A549 (cell line): ENCODE measurements at regions not wholly inside any gene's neighbourhood (a gene's known extent, or its start where the extent isn't known, plus 50 kb on each side); places are given as distances from the start of the nearest gene placed in this dataset.

Experiments
- CBX2 ChIP-seq: fragments of 200-600 bp; sonication (generic); IDR thresholded peaks from 2 replicates; pipeline ENCODE4 v1.6.1; 2016; ENCODE audit warnings: low read depth, mild to moderate bottlenecking, borderline replicate concordance
- CHD4 ChIP-seq: fragments of 200-600 bp; sonication (generic); IDR thresholded peaks from 2 replicates; pipeline ENCODE4 v1.6.1; 2016; ENCODE audit warnings: antibody characterized with exemption, mild to moderate bottlenecking, borderline replicate concordance
- POLR2A ChIP-seq: IDR thresholded peaks from 2 replicates; pipeline ENCODE4 v1.6.1; 2012; ENCODE audit warnings: mild to moderate bottlenecking, low read length
- POLR2AphosphoS2 ChIP-seq: conservative IDR thresholded peaks from 2 replicates; pipeline ENCODE4 v1.6.1; 2012; ENCODE audit warnings: low read length, improper control_type of control experiment, inconsistent platforms
- RCOR1 ChIP-seq: fragments of 150-350 bp; IDR thresholded peaks from 2 replicates; pipeline ENCODE4 v1.6.1; 2014; ENCODE audit warnings: antibody characterized with exemption, low read length, low read depth
- RFX5 ChIP-seq: fragments of 450-650 bp; IDR thresholded peaks from 2 replicates; pipeline ENCODE4 v1.7.1; 2014; ENCODE audit warnings: antibody characterized with exemption, mild to moderate bottlenecking, moderate library complexity
- TF ChIP-seq, protein P1 (sequence below): fragments of >200 bp; sonication (Bioruptor Twin); formaldehyde crosslinking; IDR thresholded peaks from 3 replicates; pipeline ENCODE4 v1.5.1; 2016
- TF ChIP-seq, protein P2 (sequence below): fragments of 200-600 bp; sonication (generic); IDR thresholded peaks from 2 replicates; pipeline ENCODE4 v1.6.1; 2016; ENCODE audit warnings: antibody characterized with exemption, mild to moderate bottlenecking, moderate library complexity
- TF ChIP-seq, protein P3 (sequence below): fragments of 150-350 bp; IDR thresholded peaks from 2 replicates; pipeline ENCODE4 v1.6.1; 2014; ENCODE audit warnings: low read depth, mild to moderate bottlenecking, low read length

GRCh38 chrX:138886769-138887168 lies 175.3 kb upstream of the FGF13 start:
- TF ChIP-seq, protein P1, sequence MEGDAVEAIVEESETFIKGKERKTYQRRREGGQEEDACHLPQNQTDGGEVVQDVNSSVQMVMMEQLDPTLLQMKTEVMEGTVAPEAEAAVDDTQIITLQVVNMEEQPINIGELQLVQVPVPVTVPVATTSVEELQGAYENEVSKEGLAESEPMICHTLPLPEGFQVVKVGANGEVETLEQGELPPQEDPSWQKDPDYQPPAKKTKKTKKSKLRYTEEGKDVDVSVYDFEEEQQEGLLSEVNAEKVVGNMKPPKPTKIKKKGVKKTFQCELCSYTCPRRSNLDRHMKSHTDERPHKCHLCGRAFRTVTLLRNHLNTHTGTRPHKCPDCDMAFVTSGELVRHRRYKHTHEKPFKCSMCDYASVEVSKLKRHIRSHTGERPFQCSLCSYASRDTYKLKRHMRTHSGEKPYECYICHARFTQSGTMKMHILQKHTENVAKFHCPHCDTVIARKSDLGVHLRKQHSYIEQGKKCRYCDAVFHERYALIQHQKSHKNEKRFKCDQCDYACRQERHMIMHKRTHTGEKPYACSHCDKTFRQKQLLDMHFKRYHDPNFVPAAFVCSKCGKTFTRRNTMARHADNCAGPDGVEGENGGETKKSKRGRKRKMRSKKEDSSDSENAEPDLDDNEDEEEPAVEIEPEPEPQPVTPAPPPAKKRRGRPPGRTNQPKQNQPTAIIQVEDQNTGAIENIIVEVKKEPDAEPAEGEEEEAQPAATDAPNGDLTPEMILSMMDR, result no peak
- TF ChIP-seq CBX2 (no peak), POLR2A (no peak), RFX5 (no peak), POLR2AphosphoS2 (no peak), RCOR1 (no peak), CHD4 (no peak)
- TF ChIP-seq, protein P2, sequence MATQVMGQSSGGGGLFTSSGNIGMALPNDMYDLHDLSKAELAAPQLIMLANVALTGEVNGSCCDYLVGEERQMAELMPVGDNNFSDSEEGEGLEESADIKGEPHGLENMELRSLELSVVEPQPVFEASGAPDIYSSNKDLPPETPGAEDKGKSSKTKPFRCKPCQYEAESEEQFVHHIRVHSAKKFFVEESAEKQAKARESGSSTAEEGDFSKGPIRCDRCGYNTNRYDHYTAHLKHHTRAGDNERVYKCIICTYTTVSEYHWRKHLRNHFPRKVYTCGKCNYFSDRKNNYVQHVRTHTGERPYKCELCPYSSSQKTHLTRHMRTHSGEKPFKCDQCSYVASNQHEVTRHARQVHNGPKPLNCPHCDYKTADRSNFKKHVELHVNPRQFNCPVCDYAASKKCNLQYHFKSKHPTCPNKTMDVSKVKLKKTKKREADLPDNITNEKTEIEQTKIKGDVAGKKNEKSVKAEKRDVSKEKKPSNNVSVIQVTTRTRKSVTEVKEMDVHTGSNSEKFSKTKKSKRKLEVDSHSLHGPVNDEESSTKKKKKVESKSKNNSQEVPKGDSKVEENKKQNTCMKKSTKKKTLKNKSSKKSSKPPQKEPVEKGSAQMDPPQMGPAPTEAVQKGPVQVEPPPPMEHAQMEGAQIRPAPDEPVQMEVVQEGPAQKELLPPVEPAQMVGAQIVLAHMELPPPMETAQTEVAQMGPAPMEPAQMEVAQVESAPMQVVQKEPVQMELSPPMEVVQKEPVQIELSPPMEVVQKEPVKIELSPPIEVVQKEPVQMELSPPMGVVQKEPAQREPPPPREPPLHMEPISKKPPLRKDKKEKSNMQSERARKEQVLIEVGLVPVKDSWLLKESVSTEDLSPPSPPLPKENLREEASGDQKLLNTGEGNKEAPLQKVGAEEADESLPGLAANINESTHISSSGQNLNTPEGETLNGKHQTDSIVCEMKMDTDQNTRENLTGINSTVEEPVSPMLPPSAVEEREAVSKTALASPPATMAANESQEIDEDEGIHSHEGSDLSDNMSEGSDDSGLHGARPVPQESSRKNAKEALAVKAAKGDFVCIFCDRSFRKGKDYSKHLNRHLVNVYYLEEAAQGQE, result no peak
- TF ChIP-seq, protein P3, sequence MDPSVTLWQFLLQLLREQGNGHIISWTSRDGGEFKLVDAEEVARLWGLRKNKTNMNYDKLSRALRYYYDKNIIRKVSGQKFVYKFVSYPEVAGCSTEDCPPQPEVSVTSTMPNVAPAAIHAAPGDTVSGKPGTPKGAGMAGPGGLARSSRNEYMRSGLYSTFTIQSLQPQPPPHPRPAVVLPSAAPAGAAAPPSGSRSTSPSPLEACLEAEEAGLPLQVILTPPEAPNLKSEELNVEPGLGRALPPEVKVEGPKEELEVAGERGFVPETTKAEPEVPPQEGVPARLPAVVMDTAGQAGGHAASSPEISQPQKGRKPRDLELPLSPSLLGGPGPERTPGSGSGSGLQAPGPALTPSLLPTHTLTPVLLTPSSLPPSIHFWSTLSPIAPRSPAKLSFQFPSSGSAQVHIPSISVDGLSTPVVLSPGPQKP, result no peak
